ENCODE measurements at regions not wholly inside any gene's neighbourhood (a gene's known extent, or its start where the extent isn't known, plus 50 kb on each side); places are given as distances from the start of the nearest gene placed in this dataset.

GRCh38 chr13:59330764-59331163, 833.0 kb downstream of the DIAPH3 start:
- no peak overlapping the region for H3K4me3 ChIP-seq
- no peaks in the 10 kb centered on the region for H3K4me1 ChIP-seq
- intact Hi-C loops (cut with DNase I), result no loop called here
- H3K9me3 ChIP-seq, result no peaks in the 10 kb centered on the region
- TF ChIP-seq EP300 (IDR thresholded peaks at IDR 0.05) (no peak), POLR2AphosphoS5 (IDR thresholded peaks at IDR 0.05) (no peak), POLR2A (IDR thresholded peaks at IDR 0.05; ENCODE audit: low read depth) (no peak)
- TF ChIP-seq, protein P1, sequence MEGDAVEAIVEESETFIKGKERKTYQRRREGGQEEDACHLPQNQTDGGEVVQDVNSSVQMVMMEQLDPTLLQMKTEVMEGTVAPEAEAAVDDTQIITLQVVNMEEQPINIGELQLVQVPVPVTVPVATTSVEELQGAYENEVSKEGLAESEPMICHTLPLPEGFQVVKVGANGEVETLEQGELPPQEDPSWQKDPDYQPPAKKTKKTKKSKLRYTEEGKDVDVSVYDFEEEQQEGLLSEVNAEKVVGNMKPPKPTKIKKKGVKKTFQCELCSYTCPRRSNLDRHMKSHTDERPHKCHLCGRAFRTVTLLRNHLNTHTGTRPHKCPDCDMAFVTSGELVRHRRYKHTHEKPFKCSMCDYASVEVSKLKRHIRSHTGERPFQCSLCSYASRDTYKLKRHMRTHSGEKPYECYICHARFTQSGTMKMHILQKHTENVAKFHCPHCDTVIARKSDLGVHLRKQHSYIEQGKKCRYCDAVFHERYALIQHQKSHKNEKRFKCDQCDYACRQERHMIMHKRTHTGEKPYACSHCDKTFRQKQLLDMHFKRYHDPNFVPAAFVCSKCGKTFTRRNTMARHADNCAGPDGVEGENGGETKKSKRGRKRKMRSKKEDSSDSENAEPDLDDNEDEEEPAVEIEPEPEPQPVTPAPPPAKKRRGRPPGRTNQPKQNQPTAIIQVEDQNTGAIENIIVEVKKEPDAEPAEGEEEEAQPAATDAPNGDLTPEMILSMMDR (IDR thresholded peaks at IDR 0.05), result no peak
- no peak overlapping the region for H3K27ac ChIP-seq (replicated peaks in 1 of 4)
- 92% methylated on average over 1 of the region's 1 CpG for WGBS
- DNase-seq (ENCODE audit: extremely low spot score), result no peak
- no peaks in the 10 kb centered on the region for H3K36me3 ChIP-seq
- no peaks in the 10 kb centered on the region for H3K27me3 ChIP-seq

DNA sequence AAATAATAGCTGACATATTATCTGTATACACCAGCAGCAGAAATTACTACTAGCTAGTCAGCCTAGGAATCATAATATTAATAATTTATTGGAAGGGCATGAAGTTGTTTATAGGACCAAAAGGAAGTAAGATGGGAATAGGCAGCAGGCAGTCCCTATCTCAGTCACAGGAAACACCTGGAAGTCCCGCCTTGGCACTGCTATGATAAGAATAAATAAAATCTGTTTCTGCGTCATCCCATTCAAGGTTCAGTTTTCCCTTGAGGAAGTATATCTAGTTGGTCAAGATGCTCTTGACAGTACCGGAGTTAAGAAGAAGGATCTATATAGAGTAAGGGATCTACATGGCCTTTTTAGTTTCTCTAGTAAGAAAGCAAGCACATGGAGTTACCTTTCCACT, 830.8 kb downstream of the DIAPH3 start:
- 89% methylated on average over 3 of the region's 3 CpGs for WGBS
- H3K4me3 ChIP-seq, result no peak overlapping the region
- intact Hi-C loops (cut with DNase I), result no loop called here

GRCh38 chr13:59337070-59337469, 826.7 kb downstream of the DIAPH3 start:
- Histone ChIP-seq H3K4me3 (no peak overlapping the region), H3K27me3 (no peaks in the 10 kb centered on the region), H3K36me3 (no peaks in the 10 kb centered on the region), H3K9me3 (no peaks in the 10 kb centered on the region), H3K27ac (replicated peaks in 1 of 4) (no peak overlapping the region), H3K4me1 (peaks cover 0 to 6% (median 0%) of the 10 kb centered on the region in 4 donors)
- TF ChIP-seq POLR2AphosphoS5 (IDR thresholded peaks at IDR 0.05) (no peak), POLR2A (IDR thresholded peaks at IDR 0.05; ENCODE audit: low read depth) (no peak), EP300 (IDR thresholded peaks at IDR 0.05) (no peak)
- TF ChIP-seq, protein P1 (IDR thresholded peaks at IDR 0.05), result no peak
- no peak for DNase-seq (ENCODE audit: extremely low spot score)
- intact Hi-C loops (cut with DNase I), result no loop called here
- WGBS, result 62% methylated on average over 4 of the region's 4 CpGs

More for the DNA sequence above, 830.8 kb downstream of the DIAPH3 start:
- no peak for DNase-seq (ENCODE audit: extremely low spot score)
- Histone ChIP-seq H3K4me1 (peaks cover 0 to 6% (median 0%) of the 10 kb centered on the region in 4 donors), H3K36me3 (no peaks in the 10 kb centered on the region), H3K27ac (replicated peaks in 1 of 4) (no peak overlapping the region), H3K27me3 (no peaks in the 10 kb centered on the region), H3K9me3 (no peaks in the 10 kb centered on the region)
- no peak for TF ChIP-seq EP300 (IDR thresholded peaks at IDR 0.05)
- no peak for TF ChIP-seq POLR2A (IDR thresholded peaks at IDR 0.05; ENCODE audit: low read depth)
- no peak for TF ChIP-seq POLR2AphosphoS5 (IDR thresholded peaks at IDR 0.05)

DNA sequence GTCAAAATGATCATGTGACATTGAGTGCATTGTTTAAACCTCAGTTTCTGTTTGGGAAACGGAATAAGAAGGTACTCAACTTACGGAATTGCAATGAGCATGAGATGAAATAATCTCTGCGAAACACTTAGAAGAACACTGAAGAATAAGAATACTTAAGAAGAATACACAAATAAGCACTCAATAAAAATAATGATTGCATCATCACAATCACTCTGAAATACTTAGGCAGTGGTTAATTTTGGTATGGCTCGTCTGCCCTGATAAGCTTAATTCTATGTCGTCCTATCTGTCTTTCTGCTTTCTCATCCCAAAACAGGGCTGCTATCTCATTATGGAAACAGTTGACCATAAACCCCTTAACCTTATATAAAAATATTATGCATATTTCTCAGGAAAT, 823.6 kb downstream of the DIAPH3 start:
- Histone ChIP-seq H3K27ac (replicated peaks in 1 of 4) (no peak overlapping the region), H3K27me3 (no peaks in the 10 kb centered on the region), H3K9me3 (no peaks in the 10 kb centered on the region), H3K36me3 (no peaks in the 10 kb centered on the region), H3K4me3 (no peak overlapping the region), H3K4me1 (peaks cover 0 to 14% (median under 1%) of the 10 kb centered on the region in 4 donors)
- intact Hi-C loops (cut with DNase I), result no loop called here
- TF ChIP-seq, protein P1 (IDR thresholded peaks at IDR 0.05), result no peak
- TF ChIP-seq POLR2AphosphoS5 (IDR thresholded peaks at IDR 0.05) (no peak), POLR2A (IDR thresholded peaks at IDR 0.05; ENCODE audit: low read depth) (no peak), EP300 (IDR thresholded peaks at IDR 0.05) (no peak)
- 91% methylated on average over 5 of the region's 5 CpGs for WGBS
- DNase-seq (ENCODE audit: extremely low spot score), result no peak

GRCh38 chr13:59340581-59340980, 823.1 kb downstream of the DIAPH3 start:
- WGBS, result 61% methylated on average over 3 of the region's 3 CpGs
- H3K4me1 ChIP-seq, result peaks cover 0 to 15% (median 4%) of the 10 kb centered on the region in 4 donors
- TF ChIP-seq POLR2AphosphoS5 (IDR thresholded peaks at IDR 0.05) (no peak), POLR2A (IDR thresholded peaks at IDR 0.05; ENCODE audit: low read depth) (no peak), EP300 (IDR thresholded peaks at IDR 0.05) (no peak)
- TF ChIP-seq, protein P1 (IDR thresholded peaks at IDR 0.05), result no peak
- no peaks in the 10 kb centered on the region for H3K27me3 ChIP-seq
- H3K27ac ChIP-seq (replicated peaks in 1 of 4), result no peak overlapping the region
- intact Hi-C loops (cut with DNase I), result no loop called here
- DNase-seq (ENCODE audit: extremely low spot score), result no peak
- H3K36me3 ChIP-seq, result no peaks in the 10 kb centered on the region
- no peak overlapping the region for H3K4me3 ChIP-seq
- no peaks in the 10 kb centered on the region for H3K9me3 ChIP-seq
